Left lung (tissue), 4 donors: ENCODE measurements at regions not wholly inside any gene's neighbourhood (a gene's known extent, or its start where the extent isn't known, plus 50 kb on each side); places are given as distances from the start of the nearest gene placed in this dataset.

Experiments used
- ATAC-seq: fragments of 200-7000 bp; cut with Tn5 transposase; one replicate; pipeline ENCODE4 v1.9.1; 2020; ENCODE audit warnings: moderate library complexity
- DNase-seq, 4 donors: peaks; one replicate each; pipeline ENCODE4 v3.0.0-alpha.2; 2013 to 2020
- H3K27ac ChIP-seq, 2 donors: fragments of 200-600 bp; sonication (generic) in 1 of 2; one replicate each; pipeline versions ENCODE4 v1.5.0 to v1.8.0; 2020 to 2021
- H3K27me3 ChIP-seq, 2 donors: fragments of 200-600 bp; sonication (generic) in 1 of 2; one replicate each; pipeline versions ENCODE4 v1.5.0 to v1.8.0; 2020 to 2021
- H3K36me3 ChIP-seq, 2 donors: fragments of 200-600 bp; sonication (generic) in 1 of 2; one replicate each; pipeline versions ENCODE4 v1.5.0 to v1.8.0; 2020 to 2021
- H3K4me1 ChIP-seq, 2 donors: fragments of 200-600 bp; one replicate each; pipeline ENCODE4 v1.8.0; 2021
- H3K4me3 ChIP-seq, 2 donors: fragments of 200-600 bp; sonication (generic) in 1 of 2; one replicate each; pipeline versions ENCODE4 v1.5.0 to v1.8.0; 2020 to 2021; ENCODE audit warnings: mild to moderate bottlenecking in 1 of 2
- H3K9me3 ChIP-seq, 2 donors: fragments of 200-600 bp; sonication (generic) in 1 of 2; one replicate each; pipeline versions ENCODE4 v1.5.0 to v1.8.0; 2020 to 2021
- intact Hi-C, 2 donors: fragments of 100-400 bp; cut with DNase I; formaldehyde crosslinking; loops; one replicate each; pipeline versions ENCODE4 v1.11.2 to v1.14.2; 2022
- TF ChIP-seq, protein P1 (sequence below), 2 donors: fragments of 200-600 bp; sonication (generic) in 1 of 2; IDR thresholded peaks; one replicate each; pipeline versions ENCODE4 v1.5.0 to v1.8.0; 2021; ENCODE audit warnings: antibody characterized with exemption in 2 of 2
- donor health status: DM: no; HTN: yes; CAD: no.
- donor health status: DM: no; HTN: no; CAD: no.

DNA sequence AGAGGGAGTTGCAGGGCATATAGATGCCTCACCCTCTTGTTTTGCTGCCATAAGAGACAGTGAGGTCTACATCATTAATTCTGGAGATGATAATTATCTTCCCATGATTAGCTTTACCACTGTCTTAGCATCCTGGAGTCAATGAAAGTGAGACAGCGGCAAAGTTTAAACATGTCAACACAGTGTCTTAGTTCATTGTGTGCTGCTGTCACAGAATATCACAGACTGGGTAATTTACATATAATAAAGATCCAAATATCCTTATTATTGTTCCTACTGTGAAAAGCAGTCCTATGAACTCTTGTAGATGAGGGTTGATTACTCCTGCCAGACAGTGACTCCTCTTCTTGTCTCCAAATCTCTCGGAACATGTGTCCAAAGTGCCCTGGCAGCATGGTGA is 658.6 kb upstream of the ADGRB3 start:
- intact Hi-C loops, result no loop called here
- TF ChIP-seq, protein P1, sequence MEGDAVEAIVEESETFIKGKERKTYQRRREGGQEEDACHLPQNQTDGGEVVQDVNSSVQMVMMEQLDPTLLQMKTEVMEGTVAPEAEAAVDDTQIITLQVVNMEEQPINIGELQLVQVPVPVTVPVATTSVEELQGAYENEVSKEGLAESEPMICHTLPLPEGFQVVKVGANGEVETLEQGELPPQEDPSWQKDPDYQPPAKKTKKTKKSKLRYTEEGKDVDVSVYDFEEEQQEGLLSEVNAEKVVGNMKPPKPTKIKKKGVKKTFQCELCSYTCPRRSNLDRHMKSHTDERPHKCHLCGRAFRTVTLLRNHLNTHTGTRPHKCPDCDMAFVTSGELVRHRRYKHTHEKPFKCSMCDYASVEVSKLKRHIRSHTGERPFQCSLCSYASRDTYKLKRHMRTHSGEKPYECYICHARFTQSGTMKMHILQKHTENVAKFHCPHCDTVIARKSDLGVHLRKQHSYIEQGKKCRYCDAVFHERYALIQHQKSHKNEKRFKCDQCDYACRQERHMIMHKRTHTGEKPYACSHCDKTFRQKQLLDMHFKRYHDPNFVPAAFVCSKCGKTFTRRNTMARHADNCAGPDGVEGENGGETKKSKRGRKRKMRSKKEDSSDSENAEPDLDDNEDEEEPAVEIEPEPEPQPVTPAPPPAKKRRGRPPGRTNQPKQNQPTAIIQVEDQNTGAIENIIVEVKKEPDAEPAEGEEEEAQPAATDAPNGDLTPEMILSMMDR (IDR thresholded peaks at IDR 0.05), result no peak
- H3K4me1 ChIP-seq, result no peaks in the 10 kb centered on the region
- DNase-seq (no peak), ATAC-seq (no peak)
- no peaks in the 10 kb centered on the region for H3K9me3 ChIP-seq
- H3K4me3 ChIP-seq, result no peak overlapping the region
- no peak overlapping the region for H3K27ac ChIP-seq
- H3K36me3 ChIP-seq, result no peaks in the 10 kb centered on the region
- no peaks in the 10 kb centered on the region for H3K27me3 ChIP-seq

DNA sequence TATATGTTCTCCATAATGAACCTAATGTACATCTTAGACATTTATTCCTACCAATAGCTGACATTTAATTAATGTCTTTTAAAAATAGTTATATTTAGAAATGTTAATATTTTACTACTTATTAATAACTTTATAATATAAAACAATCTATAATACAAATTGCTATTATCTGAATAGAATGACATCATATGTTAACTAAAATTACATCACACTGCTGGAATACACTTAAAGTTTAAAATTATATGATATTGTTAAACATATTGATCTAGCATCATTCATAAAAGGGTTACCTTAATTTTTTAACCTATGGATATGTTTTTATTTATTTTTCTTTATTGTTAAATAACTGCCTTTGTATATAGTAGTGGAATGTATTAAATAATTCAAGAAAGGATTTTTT is 660.2 kb upstream of the ADGRB3 start:
- Histone ChIP-seq H3K27ac (no peak overlapping the region), H3K36me3 (no peaks in the 10 kb centered on the region), H3K4me3 (no peak overlapping the region), H3K27me3 (no peaks in the 10 kb centered on the region), H3K9me3 (no peaks in the 10 kb centered on the region), H3K4me1 (no peaks in the 10 kb centered on the region)
- ATAC-seq (no peak), DNase-seq (no peak)
- intact Hi-C loops, result no loop called here
- TF ChIP-seq, protein P1 (IDR thresholded peaks at IDR 0.05), result no peak

DNA sequence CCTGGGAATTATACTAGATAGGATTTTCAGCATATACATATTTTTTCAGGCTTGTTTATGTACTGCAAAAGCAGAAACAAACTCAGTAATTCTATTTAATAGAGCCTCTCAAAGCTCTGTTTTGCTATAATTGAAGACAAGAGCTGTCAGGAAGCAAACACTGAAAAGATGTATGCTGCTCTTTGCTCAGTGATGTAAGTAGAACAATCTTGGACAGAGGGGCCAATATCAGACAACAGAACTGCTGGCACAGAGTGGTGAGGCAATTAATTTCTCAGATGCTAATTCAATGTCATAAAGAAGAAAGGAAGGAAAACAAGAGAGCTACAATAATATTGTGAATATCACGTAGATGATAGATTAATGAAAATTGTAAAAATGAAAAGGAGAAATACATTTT is 663.3 kb upstream of the ADGRB3 start:
- no peak overlapping the region for H3K4me3 ChIP-seq
- no peak for ATAC-seq

DNA sequence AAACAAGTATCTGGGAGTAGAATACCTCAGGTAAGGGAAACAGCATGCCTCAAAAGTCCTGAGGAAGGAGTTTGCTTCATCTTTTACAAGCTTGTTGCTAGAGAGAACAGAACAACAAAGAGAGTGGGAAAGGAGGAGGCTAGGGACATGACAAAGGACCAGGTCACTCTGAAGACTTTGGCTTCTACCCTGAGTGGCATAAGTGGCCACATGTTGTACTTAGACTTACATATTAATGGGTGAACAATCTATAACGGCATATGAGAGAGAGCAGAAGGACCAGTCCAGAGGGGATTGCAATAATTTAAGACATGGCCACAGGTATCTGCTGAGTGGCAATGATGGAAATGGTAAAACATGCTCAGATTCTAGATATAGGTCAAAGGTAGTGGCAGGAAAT is 668.3 kb upstream of the ADGRB3 start:
- Histone ChIP-seq H3K9me3 (no peaks in the 10 kb centered on the region), H3K27ac (no peak overlapping the region), H3K27me3 (no peaks in the 10 kb centered on the region), H3K4me3 (no peak overlapping the region), H3K36me3 (no peaks in the 10 kb centered on the region), H3K4me1 (no peaks in the 10 kb centered on the region)
- ATAC-seq (no peak), DNase-seq (no peak)
- intact Hi-C loops, result no loop called here
- TF ChIP-seq, protein P1 (IDR thresholded peaks at IDR 0.05), result no peak

More for the DNA sequence above, 663.3 kb upstream of the ADGRB3 start:
- Histone ChIP-seq H3K36me3 (no peaks in the 10 kb centered on the region), H3K4me1 (no peaks in the 10 kb centered on the region), H3K9me3 (no peaks in the 10 kb centered on the region), H3K27ac (no peak overlapping the region), H3K27me3 (no peaks in the 10 kb centered on the region)
- DNase-seq, result no peak
- intact Hi-C loops, result no loop called here
- TF ChIP-seq, protein P1 (IDR thresholded peaks at IDR 0.05), result no peak

DNA sequence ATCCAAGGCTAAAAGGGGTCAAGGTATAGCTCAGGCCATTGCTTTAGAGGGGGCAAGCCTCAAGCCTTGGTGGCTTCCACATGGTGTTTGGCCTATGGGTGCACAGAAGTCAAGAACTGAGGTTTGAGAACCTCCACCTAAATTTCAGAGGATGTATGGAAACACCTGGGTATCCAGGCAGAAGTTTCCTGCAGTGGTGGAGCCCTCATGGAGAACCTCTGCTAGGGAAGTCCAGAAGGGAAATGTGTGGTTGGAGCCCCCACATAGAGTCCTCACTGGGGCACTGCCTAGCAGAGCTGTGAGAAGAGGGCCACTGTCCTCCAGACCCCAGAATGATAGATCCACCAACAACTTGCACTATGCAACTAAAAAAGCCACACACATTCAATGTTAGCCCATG is 678.7 kb upstream of the ADGRB3 start:
- no peak overlapping the region for H3K27ac ChIP-seq
- peaks cover 0 to 19% of the 10 kb centered on the region in 2 donors for H3K9me3 ChIP-seq
- intact Hi-C loops, result no loop called here
- no peaks in the 10 kb centered on the region for H3K36me3 ChIP-seq
- no peak overlapping the region for H3K4me3 ChIP-seq
- H3K4me1 ChIP-seq, result no peaks in the 10 kb centered on the region
- ATAC-seq, result no peak
- H3K27me3 ChIP-seq, result no peaks in the 10 kb centered on the region
- DNase-seq, result no peak
- TF ChIP-seq, protein P1 (IDR thresholded peaks at IDR 0.05), result no peak
